ENCODE measurements at regions not wholly inside any gene's neighbourhood (a gene's known extent, or its start where the extent isn't known, plus 50 kb on each side); places are given as distances from the start of the nearest gene placed in this dataset.

GRCh38 chr15:29449136-29449535, 179.5 kb upstream of the NSMCE3 start (continued):
- TF ChIP-seq CSRNP3 (CRISPR knock-in tag; IDR thresholded peaks at IDR 0.05) = no peak
- no peak for TF ChIP-seq GLIS3 (CRISPR knock-in tag; IDR thresholded peaks at IDR 0.05)

GRCh38 chr15:29448320-29448719, 178.7 kb upstream of the NSMCE3 start:
- TF ChIP-seq ZFP3 (CRISPR knock-in tag; IDR thresholded peaks at IDR 0.05) (no peak), ARNTL (CRISPR knock-in tag; IDR thresholded peaks at IDR 0.05; ENCODE audit: borderline replicate concordance, low read depth) (no peak), ZFP30 (CRISPR knock-in tag; IDR thresholded peaks at IDR 0.05) (no peak), TOX (CRISPR knock-in tag; IDR thresholded peaks at IDR 0.05; ENCODE audit: borderline replicate concordance) (no peak), RARB (CRISPR knock-in tag; IDR thresholded peaks at IDR 0.05) (no peak), ZNF70 (CRISPR knock-in tag; IDR thresholded peaks at IDR 0.05) (no peak), ZNF8 (CRISPR knock-in tag; IDR thresholded peaks at IDR 0.05) (no peak), CREB5 (CRISPR knock-in tag; IDR thresholded peaks at IDR 0.05; ENCODE audit: low read depth) (no peak), CSDC2 (CRISPR knock-in tag; IDR thresholded peaks at IDR 0.05) (no peak), OSR1 (CRISPR knock-in tag; IDR thresholded peaks at IDR 0.05) (no peak), ESRRG (CRISPR knock-in tag; IDR thresholded peaks at IDR 0.05) (no peak), TSHZ2 (CRISPR knock-in tag; IDR thresholded peaks at IDR 0.05) (no peak), TCF4 (CRISPR knock-in tag; IDR thresholded peaks at IDR 0.05; ENCODE audit: borderline replicate concordance) (no peak)
- ATAC-seq = no peak

- ATAC-seq = no peak
- TF ChIP-seq TOX (CRISPR knock-in tag; IDR thresholded peaks at IDR 0.05; ENCODE audit: borderline replicate concordance) (no peak), RARB (CRISPR knock-in tag; IDR thresholded peaks at IDR 0.05) (no peak), CSRNP3 (CRISPR knock-in tag; IDR thresholded peaks at IDR 0.05) (no peak), TSHZ2 (CRISPR knock-in tag; IDR thresholded peaks at IDR 0.05) (no peak), CREB5 (CRISPR knock-in tag; IDR thresholded peaks at IDR 0.05; ENCODE audit: low read depth) (no peak), ZNF70 (CRISPR knock-in tag; IDR thresholded peaks at IDR 0.05) (no peak), SNAI2 (CRISPR knock-in tag; IDR thresholded peaks at IDR 0.05) (no peak), POU6F1 (CRISPR knock-in tag; IDR thresholded peaks at IDR 0.05; ENCODE audit: borderline replicate concordance, low read depth) (no peak), ZNF8 (CRISPR knock-in tag; IDR thresholded peaks at IDR 0.05) (no peak), PPARA (CRISPR knock-in tag; IDR thresholded peaks at IDR 0.05; ENCODE audit: borderline replicate concordance) (no peak), ZFP30 (CRISPR knock-in tag; IDR thresholded peaks at IDR 0.05) (no peak), TCF4 (CRISPR knock-in tag; IDR thresholded peaks at IDR 0.05; ENCODE audit: borderline replicate concordance) (no peak), BACH2 (CRISPR knock-in tag; IDR thresholded peaks at IDR 0.05; ENCODE audit: borderline replicate concordance) (no peak), ARNTL (CRISPR knock-in tag; IDR thresholded peaks at IDR 0.05; ENCODE audit: borderline replicate concordance, low read depth) (no peak), ESRRG (CRISPR knock-in tag; IDR thresholded peaks at IDR 0.05) (no peak)
Measured at GRCh38 chr15:29446480-29446879, 176.9 kb upstream of the NSMCE3 start.

Measured in SK-N-SH treated with all-trans-retinoic acid at 6 μM for 48 hours (cell line).